Tibial nerve (tissue), 4 donors: ENCODE measurements at regions not wholly inside any gene's neighbourhood (a gene's known extent, or its start where the extent isn't known, plus 50 kb on each side); places are given as distances from the start of the nearest gene placed in this dataset.
"Not testable (repeated sequence)": the region's sequence is repeated elsewhere in the genome, so short reads cannot be mapped to it uniquely, and the experiment has no call there.

Source experiments
- DNase-seq, 2 donors: peaks; one replicate each; pipeline ENCODE4 v3.0.0-alpha.2; 2019; ENCODE audit warnings: low spot score in 2 of 2
- H3K27ac ChIP-seq, 4 donors: fragments of 200-600 bp; sonication (generic) in 3 of 4; one replicate each; pipeline ENCODE4 v1.5.1; 2017 to 2019; ENCODE audit warnings: mild to moderate bottlenecking in 1 of 4
- H3K27me3 ChIP-seq, 2 donors: fragments of 200-600 bp; sonication (generic) in 1 of 2; one replicate each; pipeline versions ENCODE4 v1.5.1 to v1.6.0; 2017 to 2019
- H3K36me3 ChIP-seq, 3 donors: fragments of 200-600 bp; sonication (generic); one replicate each; pipeline ENCODE4 v1.5.1; 2018 to 2019
- H3K4me1 ChIP-seq, 4 donors: fragments of 200-600 bp; sonication (generic) in 3 of 4; one replicate each; pipeline ENCODE4 v1.5.1; 2017 to 2019
- H3K4me3 ChIP-seq, 4 donors: fragments of 200-600 bp; sonication (generic) in 3 of 4; one replicate each; pipeline ENCODE4 v1.5.1; 2017 to 2019; ENCODE audit warnings: mild to moderate bottlenecking in 1 of 4, moderate library complexity in 1 of 4
- H3K9me3 ChIP-seq, 4 donors: fragments of 200-600 bp; sonication (generic) in 3 of 4; one replicate each; pipeline ENCODE4 v1.5.1; 2017 to 2019
- EP300 ChIP-seq, 2 donors: sonication (generic); formaldehyde crosslinking; IDR thresholded peaks; one replicate each; pipeline ENCODE4 v1.6.1; 2017; ENCODE audit warnings: antibody characterized with exemption in 2 of 2, mild to moderate bottlenecking in 1 of 2
- POLR2A ChIP-seq, 2 donors: fragments of 450-650 bp; IDR thresholded peaks; one replicate each; pipeline ENCODE4 v1.6.1; 2017; ENCODE audit warnings: antibody characterized with exemption in 2 of 2, mild to moderate bottlenecking in 2 of 2, moderate library complexity in 2 of 2
- WGBS, 2 donors: methylation state at CpG; one replicate each; pipeline ENCODE4 v1.1.5; 2018; 5-methylcytosine and 5-hydroxymethylcytosine counted together
- TF ChIP-seq, protein P1 (sequence below), 5 experiments: fragments of 200-600 bp in 3 of 5; fragments of 450-650 bp in 2 of 5; sonication (generic) in 3 of 5; IDR thresholded peaks; one replicate each; pipeline ENCODE4 v1.5.1; 2016 to 2019; ENCODE audit warnings: antibody characterized with exemption in 5 of 5, mild to moderate bottlenecking in 3 of 5, moderate library complexity in 2 of 5

GRCh38 chr4:66930206-66930605, 615.1 kb downstream of the CENPC start:
- Histone ChIP-seq H3K4me3 (no peak overlapping the region), H3K4me1 (no peaks in the 10 kb centered on the region), H3K9me3 (no peaks in the 10 kb centered on the region), H3K27me3 (no peaks in the 10 kb centered on the region), H3K27ac (no peak overlapping the region), H3K36me3 (no peaks in the 10 kb centered on the region)
- no peak for DNase-seq
- TF ChIP-seq EP300 (IDR thresholded peaks at IDR 0.05) (no peak), POLR2A (IDR thresholded peaks at IDR 0.05) (no peak)
- TF ChIP-seq, protein P1, sequence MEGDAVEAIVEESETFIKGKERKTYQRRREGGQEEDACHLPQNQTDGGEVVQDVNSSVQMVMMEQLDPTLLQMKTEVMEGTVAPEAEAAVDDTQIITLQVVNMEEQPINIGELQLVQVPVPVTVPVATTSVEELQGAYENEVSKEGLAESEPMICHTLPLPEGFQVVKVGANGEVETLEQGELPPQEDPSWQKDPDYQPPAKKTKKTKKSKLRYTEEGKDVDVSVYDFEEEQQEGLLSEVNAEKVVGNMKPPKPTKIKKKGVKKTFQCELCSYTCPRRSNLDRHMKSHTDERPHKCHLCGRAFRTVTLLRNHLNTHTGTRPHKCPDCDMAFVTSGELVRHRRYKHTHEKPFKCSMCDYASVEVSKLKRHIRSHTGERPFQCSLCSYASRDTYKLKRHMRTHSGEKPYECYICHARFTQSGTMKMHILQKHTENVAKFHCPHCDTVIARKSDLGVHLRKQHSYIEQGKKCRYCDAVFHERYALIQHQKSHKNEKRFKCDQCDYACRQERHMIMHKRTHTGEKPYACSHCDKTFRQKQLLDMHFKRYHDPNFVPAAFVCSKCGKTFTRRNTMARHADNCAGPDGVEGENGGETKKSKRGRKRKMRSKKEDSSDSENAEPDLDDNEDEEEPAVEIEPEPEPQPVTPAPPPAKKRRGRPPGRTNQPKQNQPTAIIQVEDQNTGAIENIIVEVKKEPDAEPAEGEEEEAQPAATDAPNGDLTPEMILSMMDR (IDR thresholded peaks at IDR 0.05): no peak

- no peak for DNase-seq
- no peaks in the 10 kb centered on the region for H3K36me3 ChIP-seq
- H3K4me1 ChIP-seq: no peaks in the 10 kb centered on the region
- TF ChIP-seq POLR2A (IDR thresholded peaks at IDR 0.05) (no peak), EP300 (IDR thresholded peaks at IDR 0.05) (no peak)
- TF ChIP-seq, protein P1 (IDR thresholded peaks at IDR 0.05): no peak
- H3K27ac ChIP-seq: no peak overlapping the region
- WGBS, 2 donors: 45 to 58% methylated on average over 1 of the region's 1 CpG
- H3K9me3 ChIP-seq: no peaks in the 10 kb centered on the region
- no peaks in the 10 kb centered on the region for H3K27me3 ChIP-seq
- no peak overlapping the region for H3K4me3 ChIP-seq
These were observed 615.6 kb downstream of the CENPC start for GRCh38 chr4:66929748-66930147.

DNA sequence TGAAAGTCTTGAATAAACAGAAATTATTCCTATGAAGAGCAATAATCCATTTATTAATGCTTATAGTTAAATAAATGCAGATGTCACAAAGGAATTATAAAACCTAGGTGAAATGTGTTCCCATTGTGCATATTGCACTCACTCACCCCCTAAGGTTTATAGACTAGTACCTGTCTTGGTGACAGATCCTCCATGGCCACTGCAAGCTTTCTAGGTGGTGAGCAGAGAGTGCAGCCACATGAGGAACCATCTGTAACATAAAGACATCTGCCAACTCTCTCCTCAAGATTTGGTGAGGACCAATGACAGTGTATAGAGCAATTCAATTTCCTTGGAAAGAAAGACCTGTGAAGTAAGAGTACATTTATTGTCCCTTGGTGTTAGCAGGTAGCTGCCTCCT, 616.4 kb downstream of the CENPC start:
- H3K27ac ChIP-seq, H3K9me3 ChIP-seq, H3K4me1 ChIP-seq: not testable (repeated sequence)

GRCh38 chr4:66927937-66928336, 617.4 kb downstream of the CENPC start:
- no peak for TF ChIP-seq POLR2A (IDR thresholded peaks at IDR 0.05)
- no peak for TF ChIP-seq EP300 (IDR thresholded peaks at IDR 0.05)
- TF ChIP-seq, protein P1 (IDR thresholded peaks at IDR 0.05): no peak
- no peak overlapping the region for H3K27ac ChIP-seq
- WGBS, 2 donors: 62 to 67% methylated on average over 3 of the region's 3 CpGs

More for the DNA sequence above, 616.4 kb downstream of the CENPC start:
- not testable (repeated sequence) for DNase-seq, H3K36me3 ChIP-seq, H3K27me3 ChIP-seq, H3K4me3 ChIP-seq

GRCh38 chr4:66926687-66927086, 618.6 kb downstream of the CENPC start:
- WGBS, 2 donors: 95 to 97% methylated on average over 3 of the region's 3 CpGs
- Histone ChIP-seq H3K27ac (no peak overlapping the region), H3K9me3 (no peaks in the 10 kb centered on the region), H3K27me3 (no peaks in the 10 kb centered on the region), H3K4me1 (no peaks in the 10 kb centered on the region), H3K4me3 (no peak overlapping the region), H3K36me3 (no peaks in the 10 kb centered on the region)
- DNase-seq: no peak
- TF ChIP-seq, protein P1 (IDR thresholded peaks at IDR 0.05): no peak
- no peak for TF ChIP-seq POLR2A (IDR thresholded peaks at IDR 0.05)
- TF ChIP-seq EP300 (IDR thresholded peaks at IDR 0.05): no peak

More at GRCh38 chr4:66927937-66928336, 617.4 kb downstream of the CENPC start:
- H3K4me3 ChIP-seq: no peak overlapping the region
- no peaks in the 10 kb centered on the region for H3K27me3 ChIP-seq
- DNase-seq: no peak
- H3K9me3 ChIP-seq: no peaks in the 10 kb centered on the region
- no peaks in the 10 kb centered on the region for H3K4me1 ChIP-seq
- no peaks in the 10 kb centered on the region for H3K36me3 ChIP-seq
